ENCODE measurements at regions not wholly inside any gene's neighbourhood (a gene's known extent, or its start where the extent isn't known, plus 50 kb on each side); places are given as distances from the start of the nearest gene placed in this dataset.

DNA sequence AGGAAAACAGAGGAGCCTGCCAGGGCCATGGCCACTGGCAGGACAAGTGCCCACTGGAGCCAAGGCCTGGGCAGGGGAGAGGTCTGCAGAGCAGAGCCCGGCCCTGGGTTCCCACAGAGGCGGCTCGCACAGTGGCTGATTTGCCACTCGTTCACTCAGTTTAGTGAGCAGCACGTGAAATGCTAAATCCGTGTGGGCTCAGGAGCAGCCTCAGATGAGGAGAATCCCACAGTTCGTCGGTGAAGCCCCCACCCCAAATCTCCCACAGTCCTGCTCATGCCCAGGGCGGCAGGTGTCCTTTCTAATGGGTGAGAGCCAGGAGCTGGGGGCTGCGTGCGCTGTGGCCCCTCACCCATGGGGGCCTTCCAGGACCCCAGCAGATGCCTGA, 107.7 kb upstream of the FAM20C start:
- no peak overlapping the region for H2AFZ ChIP-seq
- Mint-ChIP-seq H3K9me3 (no peaks in the 10 kb centered on the region; the same call in 2 of the 3 replicates), H3K27me3 (ENCODE audit: insufficient read depth, low read depth, poor library complexity) (peaks cover 13% of the 10 kb centered on the region), H3K4me1 (peaks cover 41% of the 10 kb centered on the region), H3K36me3 (ENCODE audit: low read depth) (peaks cover 2% of the 10 kb centered on the region; the same call in 1 of the 3 replicates), H3K4me3 (no peak overlapping the region), H3K27ac (no peak overlapping the region)
- H3K27ac ChIP-seq (ENCODE audit: low read depth), result no peak overlapping the region
- H3K9me2 ChIP-seq (ENCODE audit: insufficient read depth), result no peaks in the 10 kb centered on the region
- no peaks in the 10 kb centered on the region for H3K79me2 ChIP-seq (replicated peaks; ENCODE audit: insufficient read depth)
- H3K36me3 ChIP-seq (ENCODE audit: insufficient read depth), result no peaks in the 10 kb centered on the region
- TF ChIP-seq CTCF (conservative IDR thresholded peaks at IDR 0.05; ENCODE audit: low read depth in 2 of 2) (no peak), STAT1 (IDR thresholded peaks at IDR 0.05; ENCODE audit: unreplicated experiment) (no peak)
- TF ChIP-seq, protein P1, sequence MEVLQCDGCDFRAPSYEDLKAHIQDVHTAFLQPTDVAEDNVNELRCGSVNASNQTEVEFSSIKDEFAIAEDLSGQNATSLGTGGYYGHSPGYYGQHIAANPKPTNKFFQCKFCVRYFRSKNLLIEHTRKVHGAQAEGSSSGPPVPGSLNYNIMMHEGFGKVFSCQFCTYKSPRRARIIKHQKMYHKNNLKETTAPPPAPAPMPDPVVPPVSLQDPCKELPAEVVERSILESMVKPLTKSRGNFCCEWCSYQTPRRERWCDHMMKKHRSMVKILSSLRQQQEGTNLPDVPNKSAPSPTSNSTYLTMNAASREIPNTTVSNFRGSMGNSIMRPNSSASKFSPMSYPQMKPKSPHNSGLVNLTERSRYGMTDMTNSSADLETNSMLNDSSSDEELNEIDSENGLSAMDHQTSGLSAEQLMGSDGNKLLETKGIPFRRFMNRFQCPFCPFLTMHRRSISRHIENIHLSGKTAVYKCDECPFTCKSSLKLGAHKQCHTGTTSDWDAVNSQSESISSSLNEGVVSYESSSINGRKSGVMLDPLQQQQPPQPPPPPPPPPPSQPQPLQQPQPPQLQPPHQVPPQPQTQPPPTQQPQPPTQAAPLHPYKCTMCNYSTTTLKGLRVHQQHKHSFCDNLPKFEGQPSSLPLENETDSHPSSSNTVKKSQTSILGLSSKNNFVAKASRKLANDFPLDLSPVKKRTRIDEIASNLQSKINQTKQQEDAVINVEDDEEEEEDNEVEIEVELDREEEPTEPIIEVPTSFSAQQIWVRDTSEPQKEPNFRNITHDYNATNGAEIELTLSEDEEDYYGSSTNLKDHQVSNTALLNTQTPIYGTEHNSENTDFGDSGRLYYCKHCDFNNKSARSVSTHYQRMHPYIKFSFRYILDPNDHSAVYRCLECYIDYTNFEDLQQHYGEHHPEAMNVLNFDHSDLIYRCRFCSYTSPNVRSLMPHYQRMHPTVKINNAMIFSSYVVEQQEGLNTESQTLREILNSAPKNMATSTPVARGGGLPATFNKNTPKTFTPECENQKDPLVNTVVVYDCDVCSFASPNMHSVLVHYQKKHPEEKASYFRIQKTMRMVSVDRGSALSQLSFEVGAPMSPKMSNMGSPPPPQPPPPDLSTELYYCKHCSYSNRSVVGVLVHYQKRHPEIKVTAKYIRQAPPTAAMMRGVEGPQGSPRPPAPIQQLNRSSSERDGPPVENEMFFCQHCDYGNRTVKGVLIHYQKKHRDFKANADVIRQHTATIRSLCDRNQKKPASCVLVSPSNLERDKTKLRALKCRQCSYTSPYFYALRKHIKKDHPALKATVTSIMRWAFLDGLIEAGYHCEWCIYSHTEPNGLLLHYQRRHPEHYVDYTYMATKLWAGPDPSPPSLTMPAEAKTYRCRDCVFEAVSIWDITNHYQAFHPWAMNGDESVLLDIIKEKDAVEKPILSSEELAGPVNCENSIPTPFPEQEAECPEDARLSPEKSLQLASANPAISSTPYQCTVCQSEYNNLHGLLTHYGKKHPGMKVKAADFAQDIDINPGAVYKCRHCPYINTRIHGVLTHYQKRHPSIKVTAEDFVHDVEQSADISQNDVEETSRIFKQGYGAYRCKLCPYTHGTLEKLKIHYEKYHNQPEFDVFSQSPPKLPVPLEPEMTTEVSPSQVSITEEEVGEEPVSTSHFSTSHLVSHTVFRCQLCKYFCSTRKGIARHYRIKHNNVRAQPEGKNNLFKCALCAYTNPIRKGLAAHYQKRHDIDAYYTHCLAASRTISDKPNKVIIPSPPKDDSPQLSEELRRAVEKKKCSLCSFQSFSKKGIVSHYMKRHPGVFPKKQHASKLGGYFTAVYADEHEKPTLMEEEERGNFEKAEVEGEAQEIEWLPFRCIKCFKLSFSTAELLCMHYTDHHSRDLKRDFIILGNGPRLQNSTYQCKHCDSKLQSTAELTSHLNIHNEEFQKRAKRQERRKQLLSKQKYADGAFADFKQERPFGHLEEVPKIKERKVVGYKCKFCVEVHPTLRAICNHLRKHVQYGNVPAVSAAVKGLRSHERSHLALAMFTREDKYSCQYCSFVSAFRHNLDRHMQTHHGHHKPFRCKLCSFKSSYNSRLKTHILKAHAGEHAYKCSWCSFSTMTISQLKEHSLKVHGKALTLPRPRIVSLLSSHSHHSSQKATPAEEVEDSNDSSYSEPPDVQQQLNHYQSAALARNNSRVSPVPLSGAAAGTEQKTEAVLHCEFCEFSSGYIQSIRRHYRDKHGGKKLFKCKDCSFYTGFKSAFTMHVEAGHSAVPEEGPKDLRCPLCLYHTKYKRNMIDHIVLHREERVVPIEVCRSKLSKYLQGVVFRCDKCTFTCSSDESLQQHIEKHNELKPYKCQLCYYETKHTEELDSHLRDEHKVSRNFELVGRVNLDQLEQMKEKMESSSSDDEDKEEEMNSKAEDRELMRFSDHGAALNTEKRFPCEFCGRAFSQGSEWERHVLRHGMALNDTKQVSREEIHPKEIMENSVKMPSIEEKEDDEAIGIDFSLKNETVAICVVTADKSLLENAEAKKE (CRISPR knock-in tag; IDR thresholded peaks at IDR 0.05), result no peak
- no peak overlapping the region for H3K4me2 ChIP-seq
- no peaks in the 10 kb centered on the region for H3K27me3 ChIP-seq (ENCODE audit: insufficient read depth)
- H3F3A ChIP-seq (replicated peaks; ENCODE audit: low read depth), result no peaks in the 10 kb centered on the region
- H3K4me1 ChIP-seq (ENCODE audit: insufficient read depth), result peaks cover 7% of the 10 kb centered on the region; the same call in 1 of the 2 replicates
- H4K20me1 ChIP-seq (replicated peaks; ENCODE audit: insufficient read depth), result no peaks in the 10 kb centered on the region
- ATAC-seq, result no peak
- H3K4me3 ChIP-seq, result no peak overlapping the region
- DNase-seq (ENCODE audit: low spot score), result no peak

Measured in GM23338 (cell line).